SK-N-SH (cell line): ENCODE measurements at regions not wholly inside any gene's neighbourhood (a gene's known extent, or its start where the extent isn't known, plus 50 kb on each side); places are given as distances from the start of the nearest gene placed in this dataset.

Experiments
- CTCF ChIA-PET: fragments of 300-600, 350-600 bp; formaldehyde crosslinking; extraction: SDS; loops from one replicate; lab custom pipeline; 2021; lab: Yijun Ruan, JAX
- POLR2A ChIA-PET: fragments of 350-600 bp; sonication (Branson Sonifier 250); formaldehyde crosslinking; extraction: SDS; loops from one replicate; lab custom pipeline; 2020; ENCODE audit warnings: antibody characterized with exemption, inconsistent platforms; lab: Yijun Ruan, JAX
- DNase-seq: peaks from one replicate; pipeline ENCODE4 v3.0.0; 2012
- H2AFZ ChIP-seq: fragments of 200-600 bp; sonication (generic); 2 replicates; pipeline ENCODE4 v1.8.1; 2016; ENCODE audit warnings: antibody characterized with exemption, mild to moderate bottlenecking, low read depth
- H3F3A ChIP-seq: fragments of 200-600 bp; sonication (generic); replicated peaks from 2 replicates; pipeline ENCODE3; 2016; ENCODE audit warnings: antibody characterized with exemption, mild to moderate bottlenecking; ENCODE audit not compliant: insufficient read depth
- H3K27ac ChIP-seq, 2 experiments: fragments of 200-500 bp in 1 of 2; fragments of 200-600 bp in 1 of 2; sonication (Bioruptor generic) in 1 of 2; sonication (generic), shearing (Covaris generic) in 1 of 2; 2 replicates each; pipeline versions ENCODE4 v1.5.1 to v1.6.1; 2014 to 2016; ENCODE audit warnings: low read depth in 2 of 2, inconsistent platforms in 1 of 2, low read length in 1 of 2, mild to moderate bottlenecking in 1 of 2, mixed read lengths in 1 of 2
- H3K27me3 ChIP-seq: fragments of 200-600 bp; sonication (generic), shearing (Covaris generic); 2 replicates; pipeline ENCODE4 v1.6.1; 2016; ENCODE audit warnings: mixed run types; ENCODE audit not compliant: insufficient read depth
- H3K36me3 ChIP-seq, 2 experiments: fragments of 200-500 bp in 1 of 2; fragments of 200-600 bp in 1 of 2; sonication (Bioruptor generic) in 1 of 2; sonication (generic) in 1 of 2; replicated peaks in 1 of 2; 2 replicates each; pipeline versions ENCODE3 to v1.5.1; 2014 to 2016; ENCODE audit warnings: low read length in 1 of 2, mild to moderate bottlenecking in 1 of 2; ENCODE audit not compliant: insufficient read depth in 2 of 2, control insufficient read depth in 1 of 2
- H3K4me1 ChIP-seq, 2 experiments: fragments of 200-500 bp in 1 of 2; fragments of 200-600 bp in 1 of 2; sonication (Bioruptor generic) in 1 of 2; sonication (generic), shearing (Covaris generic) in 1 of 2; 2 replicates each; pipeline versions ENCODE4 v1.5.1 to v1.6.1; 2014 to 2016; ENCODE audit warnings: low read depth in 1 of 2, low read length in 1 of 2, mixed run types in 1 of 2; ENCODE audit not compliant: insufficient read depth in 2 of 2, control insufficient read depth in 1 of 2
- H3K4me2 ChIP-seq: fragments of 200-600 bp; sonication (generic), shearing (Covaris generic); 2 replicates; pipeline ENCODE4 v1.6.1; 2017; ENCODE audit warnings: mixed run types
- H3K4me3 ChIP-seq, 2 experiments: fragments of 200-500 bp in 1 of 2; fragments of 200-600 bp in 1 of 2; sonication (Bioruptor generic) in 1 of 2; sonication (generic), shearing (Covaris generic) in 1 of 2; 2 replicates each; pipeline versions ENCODE4 v1.5.1 to v1.8.1; 2014 to 2016; ENCODE audit warnings: low read depth in 2 of 2, inconsistent platforms in 1 of 2, low read length in 1 of 2, mild to moderate bottlenecking in 1 of 2, mixed read lengths in 1 of 2, moderate library complexity in 1 of 2
- H3K79me2 ChIP-seq: fragments of 200-600 bp; sonication (generic); 2 replicates; pipeline ENCODE4 v1.8.1; 2017; ENCODE audit warnings: mild to moderate bottlenecking; ENCODE audit not compliant: insufficient read depth
- H3K9ac ChIP-seq: fragments of 200-600 bp; sonication (generic); 2 replicates; pipeline ENCODE4 v1.6.1; 2017; ENCODE audit warnings: mixed run types
- H3K9me2 ChIP-seq: fragments of 200-600 bp; sonication (generic); 2 replicates; pipeline ENCODE4 v1.6.1; 2017; ENCODE audit warnings: mixed run types
- H3K9me3 ChIP-seq: fragments of 200-600 bp; sonication (generic); 2 replicates; pipeline ENCODE4 v1.6.1; 2017; ENCODE audit warnings: mixed run types, mild to moderate bottlenecking, moderate library complexity
- H4K20me1 ChIP-seq: fragments of 200-600 bp; sonication (generic); 2 replicates; pipeline ENCODE4 v1.6.1; 2017; ENCODE audit warnings: mild to moderate bottlenecking, mixed run types; ENCODE audit not compliant: insufficient read depth
- FOSL2 ChIP-seq: IDR thresholded peaks from 2 replicates; pipeline ENCODE4 v1.4.0; 2012; ENCODE audit warnings: low read depth, mild to moderate bottlenecking, moderate library complexity, borderline replicate concordance
- FOXJ3 ChIP-seq: sonication (generic); formaldehyde crosslinking; IDR thresholded peaks from 2 replicates; pipeline ENCODE4 v1.5.1; 2020; ENCODE audit warnings: mild to moderate bottlenecking, missing genetic modification reagents
- FOXM1 ChIP-seq: IDR thresholded peaks from 2 replicates; pipeline ENCODE4 v1.4.0; 2012; ENCODE audit warnings: low read depth, mild to moderate bottlenecking
- GABPA ChIP-seq: IDR thresholded peaks from 2 replicates; pipeline ENCODE4 v1.4.0; 2012; ENCODE audit warnings: low read depth, mild to moderate bottlenecking
- GATA2 ChIP-seq: sonication (generic); formaldehyde crosslinking; IDR thresholded peaks from 2 replicates; pipeline ENCODE4 v1.5.0; 2020; ENCODE audit warnings: mild to moderate bottlenecking, missing genetic modification reagents
- JUND ChIP-seq: IDR thresholded peaks from 2 replicates; pipeline ENCODE4 v1.4.0; 2012
- MEF2A ChIP-seq: IDR thresholded peaks from 2 replicates; pipeline ENCODE4 v1.4.0; 2012; ENCODE audit warnings: low read depth, borderline replicate concordance
- MXI1 ChIP-seq: IDR thresholded peaks from 2 replicates; pipeline ENCODE4 v1.6.1; 2012; ENCODE audit warnings: mild to moderate bottlenecking, low read depth, low read length, improper control_type of control experiment
- NFIC ChIP-seq: IDR thresholded peaks from 2 replicates; pipeline ENCODE4 v1.4.0; 2012; ENCODE audit warnings: borderline replicate concordance
- NRF1 ChIP-seq: IDR thresholded peaks from 2 replicates; pipeline ENCODE4 v1.6.1; 2012; ENCODE audit warnings: low read depth, mild to moderate bottlenecking, low read length
- RAD21 ChIP-seq: IDR thresholded peaks from 2 replicates; pipeline ENCODE4 v1.6.1; 2012; ENCODE audit warnings: mild to moderate bottlenecking, low read length
- RXRA ChIP-seq: IDR thresholded peaks from 2 replicates; pipeline ENCODE4 v1.4.0; 2012; ENCODE audit warnings: low read depth, mild to moderate bottlenecking, borderline replicate concordance
- SIN3A ChIP-seq: IDR thresholded peaks from 2 replicates; pipeline ENCODE4 v1.6.1; 2012; ENCODE audit warnings: low read depth, mild to moderate bottlenecking, low read length, moderate library complexity, borderline replicate concordance
- SMC3 ChIP-seq: IDR thresholded peaks from 2 replicates; pipeline ENCODE4 v1.6.1; 2012; ENCODE audit warnings: low read depth, low read length, improper control_type of control experiment
- TAF1 ChIP-seq: IDR thresholded peaks from 2 replicates; pipeline ENCODE4 v1.6.1; 2012; ENCODE audit warnings: low read depth, mild to moderate bottlenecking, low read length, moderate library complexity, borderline replicate concordance
- TCF12 ChIP-seq: IDR thresholded peaks from 2 replicates; pipeline ENCODE4 v1.4.0; 2012
- TEAD4 ChIP-seq: IDR thresholded peaks from 2 replicates; pipeline ENCODE4 v1.4.0; 2012; ENCODE audit warnings: mild to moderate bottlenecking, borderline replicate concordance; ENCODE audit not compliant: insufficient read depth
- WGBS: methylation state at CpG from one replicate; pipeline ENCODE4 v1.1.6; 2017; ENCODE audit warnings: low lambda C conversion rate; 5-methylcytosine and 5-hydroxymethylcytosine counted together
- TF ChIP-seq, protein P1 (sequence below): IDR thresholded peaks from 2 replicates; pipeline ENCODE4 v1.4.0; 2012; ENCODE audit warnings: low read depth, borderline replicate concordance
- TF ChIP-seq, protein P2 (sequence below): IDR thresholded peaks from 2 replicates; pipeline ENCODE4; 2012
- TF ChIP-seq, protein P3 (sequence below): IDR thresholded peaks from 2 replicates; pipeline ENCODE4 v1.4.0; 2012; ENCODE audit warnings: low read depth, borderline replicate concordance
- TF ChIP-seq, protein P4 (sequence below): IDR thresholded peaks from 2 replicates; pipeline ENCODE4 v1.6.1; 2012; ENCODE audit warnings: mild to moderate bottlenecking, low read depth, low read length, moderate library complexity

DNA sequence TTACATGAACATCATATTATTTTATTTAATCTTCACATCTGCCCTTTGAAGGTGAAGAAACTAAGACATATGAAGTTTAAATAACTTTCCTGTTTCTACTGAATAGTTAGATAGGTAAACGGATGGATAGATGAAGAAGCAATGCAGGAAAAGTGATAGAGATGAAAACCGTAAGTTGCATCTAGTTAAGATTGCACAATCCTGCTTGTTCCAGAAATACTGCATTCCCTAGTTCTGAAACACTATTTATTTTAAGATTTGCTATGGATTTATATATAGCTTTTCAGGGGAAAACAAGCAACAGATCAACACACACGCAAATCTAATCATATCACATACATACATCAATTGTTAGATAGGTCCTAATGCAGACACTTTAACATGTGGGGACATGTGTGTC is 512.7 kb upstream of the C16orf82 start:
- H3K9me3 ChIP-seq, result no peaks in the 10 kb centered on the region
- 9% methylated on average over 3 of the region's 3 CpGs for WGBS

DNA sequence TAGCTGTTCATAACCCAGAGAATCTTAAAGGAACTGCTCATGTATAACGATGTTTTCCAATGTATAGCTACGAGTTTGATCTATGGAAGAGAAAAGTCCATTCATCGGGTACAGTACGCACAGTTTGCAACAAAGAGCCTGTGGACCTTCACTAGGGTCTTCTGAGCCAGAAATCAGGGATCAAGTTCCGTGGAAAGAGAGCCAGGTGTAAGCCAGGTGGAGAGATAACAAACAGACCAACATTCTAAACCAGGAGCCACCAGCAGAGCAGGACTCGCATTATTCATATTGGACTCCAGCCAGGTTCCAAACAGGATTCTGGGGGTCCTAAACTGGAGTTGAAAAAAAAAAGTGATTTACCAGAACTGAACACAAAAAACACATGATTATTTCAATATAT is 505.4 kb upstream of the C16orf82 start:
- ChIA-PET CTCF (interaction anchor here (2.0 kb wide), 1 partner anchor 12 kb away, joined by 6 read pairs; no protein-coding TSS in a partner anchor), POLR2A (no interaction called here)
- Histone ChIP-seq H3K27ac (no peak overlapping the region), H3K9me3 (no peaks in the 10 kb centered on the region), H3K4me2 (no peak overlapping the region), H3K4me1 (no peaks in the 10 kb centered on the region), H4K20me1 (no peaks in the 10 kb centered on the region), H3K27me3 (no peaks in the 10 kb centered on the region), H3K79me2 (no peaks in the 10 kb centered on the region), H3K9ac (no peak overlapping the region), H2AFZ (no peak overlapping the region), H3K9me2 (no peaks in the 10 kb centered on the region), H3F3A (no peaks in the 10 kb centered on the region), H3K4me3 (no peak overlapping the region), H3K36me3 (no peaks in the 10 kb centered on the region)
- TF ChIP-seq GATA2 (no peak), NFIC (no peak), NRF1 (no peak), JUND (no peak), FOXJ3 (CRISPR knock-in tag) (no peak), TCF12 (no peak), MXI1 (no peak), TAF1 (no peak), FOSL2 (no peak), RAD21 (no peak), RXRA (no peak), TEAD4 (no peak), SIN3A (no peak), GABPA (no peak), MEF2A (no peak)
- TF ChIP-seq, protein P1, sequence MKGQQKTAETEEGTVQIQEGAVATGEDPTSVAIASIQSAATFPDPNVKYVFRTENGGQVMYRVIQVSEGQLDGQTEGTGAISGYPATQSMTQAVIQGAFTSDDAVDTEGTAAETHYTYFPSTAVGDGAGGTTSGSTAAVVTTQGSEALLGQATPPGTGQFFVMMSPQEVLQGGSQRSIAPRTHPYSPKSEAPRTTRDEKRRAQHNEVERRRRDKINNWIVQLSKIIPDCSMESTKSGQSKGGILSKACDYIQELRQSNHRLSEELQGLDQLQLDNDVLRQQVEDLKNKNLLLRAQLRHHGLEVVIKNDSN, result no peak
- TF ChIP-seq, protein P2, sequence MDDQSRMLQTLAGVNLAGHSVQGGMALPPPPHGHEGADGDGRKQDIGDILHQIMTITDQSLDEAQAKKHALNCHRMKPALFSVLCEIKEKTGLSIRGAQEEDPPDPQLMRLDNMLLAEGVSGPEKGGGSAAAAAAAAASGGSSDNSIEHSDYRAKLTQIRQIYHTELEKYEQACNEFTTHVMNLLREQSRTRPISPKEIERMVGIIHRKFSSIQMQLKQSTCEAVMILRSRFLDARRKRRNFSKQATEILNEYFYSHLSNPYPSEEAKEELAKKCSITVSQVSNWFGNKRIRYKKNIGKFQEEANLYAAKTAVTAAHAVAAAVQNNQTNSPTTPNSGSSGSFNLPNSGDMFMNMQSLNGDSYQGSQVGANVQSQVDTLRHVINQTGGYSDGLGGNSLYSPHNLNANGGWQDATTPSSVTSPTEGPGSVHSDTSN, result no peak
- TF ChIP-seq, protein P3, sequence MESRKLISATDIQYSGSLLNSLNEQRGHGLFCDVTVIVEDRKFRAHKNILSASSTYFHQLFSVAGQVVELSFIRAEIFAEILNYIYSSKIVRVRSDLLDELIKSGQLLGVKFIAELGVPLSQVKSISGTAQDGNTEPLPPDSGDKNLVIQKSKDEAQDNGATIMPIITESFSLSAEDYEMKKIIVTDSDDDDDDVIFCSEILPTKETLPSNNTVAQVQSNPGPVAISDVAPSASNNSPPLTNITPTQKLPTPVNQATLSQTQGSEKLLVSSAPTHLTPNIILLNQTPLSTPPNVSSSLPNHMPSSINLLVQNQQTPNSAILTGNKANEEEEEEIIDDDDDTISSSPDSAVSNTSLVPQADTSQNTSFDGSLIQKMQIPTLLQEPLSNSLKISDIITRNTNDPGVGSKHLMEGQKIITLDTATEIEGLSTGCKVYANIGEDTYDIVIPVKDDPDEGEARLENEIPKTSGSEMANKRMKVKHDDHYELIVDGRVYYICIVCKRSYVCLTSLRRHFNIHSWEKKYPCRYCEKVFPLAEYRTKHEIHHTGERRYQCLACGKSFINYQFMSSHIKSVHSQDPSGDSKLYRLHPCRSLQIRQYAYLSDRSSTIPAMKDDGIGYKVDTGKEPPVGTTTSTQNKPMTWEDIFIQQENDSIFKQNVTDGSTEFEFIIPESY, result no peak
- TF ChIP-seq, protein P4, sequence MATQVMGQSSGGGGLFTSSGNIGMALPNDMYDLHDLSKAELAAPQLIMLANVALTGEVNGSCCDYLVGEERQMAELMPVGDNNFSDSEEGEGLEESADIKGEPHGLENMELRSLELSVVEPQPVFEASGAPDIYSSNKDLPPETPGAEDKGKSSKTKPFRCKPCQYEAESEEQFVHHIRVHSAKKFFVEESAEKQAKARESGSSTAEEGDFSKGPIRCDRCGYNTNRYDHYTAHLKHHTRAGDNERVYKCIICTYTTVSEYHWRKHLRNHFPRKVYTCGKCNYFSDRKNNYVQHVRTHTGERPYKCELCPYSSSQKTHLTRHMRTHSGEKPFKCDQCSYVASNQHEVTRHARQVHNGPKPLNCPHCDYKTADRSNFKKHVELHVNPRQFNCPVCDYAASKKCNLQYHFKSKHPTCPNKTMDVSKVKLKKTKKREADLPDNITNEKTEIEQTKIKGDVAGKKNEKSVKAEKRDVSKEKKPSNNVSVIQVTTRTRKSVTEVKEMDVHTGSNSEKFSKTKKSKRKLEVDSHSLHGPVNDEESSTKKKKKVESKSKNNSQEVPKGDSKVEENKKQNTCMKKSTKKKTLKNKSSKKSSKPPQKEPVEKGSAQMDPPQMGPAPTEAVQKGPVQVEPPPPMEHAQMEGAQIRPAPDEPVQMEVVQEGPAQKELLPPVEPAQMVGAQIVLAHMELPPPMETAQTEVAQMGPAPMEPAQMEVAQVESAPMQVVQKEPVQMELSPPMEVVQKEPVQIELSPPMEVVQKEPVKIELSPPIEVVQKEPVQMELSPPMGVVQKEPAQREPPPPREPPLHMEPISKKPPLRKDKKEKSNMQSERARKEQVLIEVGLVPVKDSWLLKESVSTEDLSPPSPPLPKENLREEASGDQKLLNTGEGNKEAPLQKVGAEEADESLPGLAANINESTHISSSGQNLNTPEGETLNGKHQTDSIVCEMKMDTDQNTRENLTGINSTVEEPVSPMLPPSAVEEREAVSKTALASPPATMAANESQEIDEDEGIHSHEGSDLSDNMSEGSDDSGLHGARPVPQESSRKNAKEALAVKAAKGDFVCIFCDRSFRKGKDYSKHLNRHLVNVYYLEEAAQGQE, result no peak
- WGBS, result 13% methylated on average over 6 of the region's 6 CpGs
- DNase-seq, result no peak

More for the DNA sequence above, 512.7 kb upstream of the C16orf82 start:
- Histone ChIP-seq H3K4me1 (no peaks in the 10 kb centered on the region), H3K4me3 (no peak overlapping the region), H3K27me3 (no peaks in the 10 kb centered on the region), H3K4me2 (no peak overlapping the region), H3K36me3 (no peaks in the 10 kb centered on the region), H4K20me1 (no peaks in the 10 kb centered on the region), H3K79me2 (no peaks in the 10 kb centered on the region), H2AFZ (no peak overlapping the region), H3K27ac (no peak overlapping the region), H3K9ac (no peak overlapping the region), H3K9me2 (no peaks in the 10 kb centered on the region), H3F3A (no peaks in the 10 kb centered on the region)
- CTCF ChIA-PET, result no interaction called here
- no peak for DNase-seq
- no peak for TF ChIP-seq SMC3
- TF ChIP-seq NFIC, result no peak
- no peak for TF ChIP-seq FOXM1
- POLR2A ChIA-PET, result no interaction called here
